ENCODE measurements at regions not wholly inside any gene's neighbourhood (a gene's known extent, or its start where the extent isn't known, plus 50 kb on each side); places are given as distances from the start of the nearest gene placed in this dataset.

- DNase-seq (ENCODE audit: low read depth, low spot score) (no peak), ATAC-seq (no peak)
- Histone ChIP-seq H3K36me3 (ENCODE audit: control insufficient read depth in 1 of 2, insufficient read depth in 2 of 2, low read length in 2 of 2) (no peaks in the 10 kb centered on the region), H3K4me3 (replicated peaks in 1 of 2; ENCODE audit: low read depth in 1 of 2, low read length in 2 of 2) (no peak overlapping the region), H3K9me2 (ENCODE audit: insufficient read depth) (no peaks in the 10 kb centered on the region), H4K20me1 (ENCODE audit: insufficient read depth) (no peaks in the 10 kb centered on the region), H3K27me3 (ENCODE audit: insufficient read depth, low read length) (no peaks in the 10 kb centered on the region), H3K79me2 (ENCODE audit: insufficient read depth, low read length) (no peaks in the 10 kb centered on the region), H3K9ac (ENCODE audit: low read length) (no peak overlapping the region), H3K9me3 (ENCODE audit: control insufficient read depth in 1 of 2, insufficient read depth in 1 of 2, low read depth in 1 of 2, low read length in 2 of 2) (no peaks in the 10 kb centered on the region), H2AFZ (ENCODE audit: low read depth, low read length, poor library complexity, severe bottlenecking) (no peak overlapping the region), H3K27ac (ENCODE audit: low read depth, low read length) (no peak overlapping the region), H3K4me1 (ENCODE audit: control insufficient read depth in 1 of 2, insufficient read depth in 2 of 2, low read length in 2 of 2) (no peaks in the 10 kb centered on the region), H3K4me2 (ENCODE audit: low read length) (no peak overlapping the region)
- POLR2A ChIA-PET: no interaction called here
- BruUV-seq (replicated peaks): no TSS peak
- TF ChIP-seq EZH2phosphoT487 (IDR thresholded peaks at IDR 0.05; ENCODE audit: borderline replicate concordance) (no peak), CEBPB (IDR thresholded peaks at IDR 0.05; ENCODE audit: low read depth) (no peak), SRF (IDR thresholded peaks at IDR 0.05; ENCODE audit: low read depth) (no peak), POLR2A (IDR thresholded peaks at IDR 0.05; ENCODE audit: borderline replicate concordance, extremely low read depth, insufficient read depth, insufficient read length) (no peak), REST (IDR thresholded peaks at IDR 0.05; ENCODE audit: low read depth) (no peak), MAX (IDR thresholded peaks at IDR 0.05) (no peak), ELF1 (IDR thresholded peaks at IDR 0.05; ENCODE audit: borderline replicate concordance, low read depth) (no peak)
- TF ChIP-seq, protein P1, sequence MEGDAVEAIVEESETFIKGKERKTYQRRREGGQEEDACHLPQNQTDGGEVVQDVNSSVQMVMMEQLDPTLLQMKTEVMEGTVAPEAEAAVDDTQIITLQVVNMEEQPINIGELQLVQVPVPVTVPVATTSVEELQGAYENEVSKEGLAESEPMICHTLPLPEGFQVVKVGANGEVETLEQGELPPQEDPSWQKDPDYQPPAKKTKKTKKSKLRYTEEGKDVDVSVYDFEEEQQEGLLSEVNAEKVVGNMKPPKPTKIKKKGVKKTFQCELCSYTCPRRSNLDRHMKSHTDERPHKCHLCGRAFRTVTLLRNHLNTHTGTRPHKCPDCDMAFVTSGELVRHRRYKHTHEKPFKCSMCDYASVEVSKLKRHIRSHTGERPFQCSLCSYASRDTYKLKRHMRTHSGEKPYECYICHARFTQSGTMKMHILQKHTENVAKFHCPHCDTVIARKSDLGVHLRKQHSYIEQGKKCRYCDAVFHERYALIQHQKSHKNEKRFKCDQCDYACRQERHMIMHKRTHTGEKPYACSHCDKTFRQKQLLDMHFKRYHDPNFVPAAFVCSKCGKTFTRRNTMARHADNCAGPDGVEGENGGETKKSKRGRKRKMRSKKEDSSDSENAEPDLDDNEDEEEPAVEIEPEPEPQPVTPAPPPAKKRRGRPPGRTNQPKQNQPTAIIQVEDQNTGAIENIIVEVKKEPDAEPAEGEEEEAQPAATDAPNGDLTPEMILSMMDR (IDR thresholded peaks at IDR 0.05 in 2 of 3, conservative IDR thresholded peaks at IDR 0.05 in 1 of 3; ENCODE audit: borderline replicate concordance in 1 of 3, insufficient read depth in 1 of 3, low read depth in 2 of 3, low read length in 2 of 3): no peak
- RAD21 ChIA-PET (ENCODE audit: low non-redundant PET in 1 of 2, low total read pairs in 2 of 2, uncharacterized antibody in 2 of 2, unreplicated experiment in 2 of 2): no interaction called here
- CTCF ChIA-PET: no interaction called here
- intact Hi-C loops (cut with micrococcal nuclease): no loop called here
Observed at GRCh38 chr4:34932591-34932990, 1311.7 kb downstream of the ARAP2 start.

Data from HCT116 (cell line).